Omental fat pad (tissue), 3 donors: ENCODE measurements at regions not wholly inside any gene's neighbourhood (a gene's known extent, or its start where the extent isn't known, plus 50 kb on each side); places are given as distances from the start of the nearest gene placed in this dataset.
"Not testable (repeated sequence)": the region's sequence is repeated elsewhere in the genome, so short reads cannot be mapped to it uniquely, and the experiment has no call there.

Source experiments
- ATAC-seq: fragments of 150-250 bp; one replicate; pipeline ENCODE4 v1.9.1; 2016; ENCODE audit warnings: mild to moderate bottlenecking, moderate library complexity; ENCODE audit not compliant: low FRiP score
- DNase-seq: peaks from one replicate; pipeline ENCODE4 v3.0.0-alpha.2; 2019; ENCODE audit warnings: low spot score
- CTCF ChIP-seq, 3 donors: fragments of 450-650 bp; IDR thresholded peaks; one replicate each; pipeline ENCODE4 v1.5.1; 2016 to 2017; ENCODE audit warnings: antibody characterized with exemption in 3 of 3, mild to moderate bottlenecking in 3 of 3, moderate library complexity in 2 of 3

DNA sequence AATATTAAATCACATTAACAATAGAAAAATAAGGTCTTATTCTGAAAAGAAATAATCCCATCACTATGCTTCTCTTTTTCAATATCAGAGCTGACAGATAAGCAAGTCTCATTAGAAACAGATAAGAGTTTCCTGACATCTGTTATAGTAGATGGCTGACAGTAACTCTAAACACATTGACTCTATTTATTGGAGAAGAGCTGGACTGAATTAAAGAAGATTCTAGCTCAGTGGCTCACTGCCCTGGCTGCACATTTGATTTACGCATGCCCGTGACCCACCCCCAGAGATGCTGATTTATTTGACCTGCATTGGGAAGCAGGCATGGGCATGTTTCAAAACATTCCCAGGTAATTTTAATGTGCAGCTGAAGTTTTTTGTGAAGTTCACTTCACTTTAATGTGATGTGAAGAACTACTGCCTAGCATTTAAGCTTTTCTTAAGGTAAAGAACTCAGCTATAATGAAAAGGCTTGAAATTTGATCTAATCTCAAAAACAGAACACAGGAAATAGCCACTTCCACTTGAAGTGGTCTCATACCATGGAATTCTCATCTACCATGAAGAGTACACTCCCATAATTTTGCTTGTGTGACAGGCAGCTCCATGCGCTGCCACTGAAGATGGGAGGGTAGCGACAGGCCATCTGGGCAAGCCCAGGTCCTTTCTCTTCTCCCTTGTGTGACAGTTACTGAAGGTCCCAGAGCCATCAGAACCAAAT lies 162.3 kb downstream of the TPBG start:
- no peak for TF ChIP-seq CTCF (IDR thresholded peaks at IDR 0.05)
- DNase-seq (no peak), ATAC-seq (no peak)

GRCh38 chr6:82529960-82530460 lies 166.4 kb downstream of the TPBG start:
- not testable (repeated sequence) for ATAC-seq, DNase-seq

DNA sequence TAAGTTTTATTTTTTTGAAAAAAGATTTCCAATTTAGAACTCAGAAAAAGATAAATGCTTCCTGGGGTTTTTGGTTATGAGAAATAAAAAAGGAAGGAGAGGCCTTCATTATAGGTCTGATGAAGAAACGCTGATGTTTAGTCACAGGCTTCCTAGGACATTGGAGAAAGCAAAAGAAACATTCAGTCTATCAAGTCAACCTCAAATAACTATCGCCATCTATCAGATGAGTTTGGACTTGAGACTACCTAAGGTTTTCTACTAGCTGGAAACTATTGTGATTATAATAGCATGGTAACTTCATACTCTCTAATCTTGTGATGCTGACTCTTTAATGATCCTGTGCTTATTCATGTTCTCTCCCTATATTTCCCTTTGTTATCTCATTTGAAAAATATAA lies 171.3 kb downstream of the TPBG start:
- ATAC-seq (no peak), DNase-seq (no peak)
- TF ChIP-seq CTCF (IDR thresholded peaks at IDR 0.05): no peak

- not testable (repeated sequence) for DNase-seq, ATAC-seq
Measured at GRCh38 chr6:82549480-82549879, 185.9 kb downstream of the TPBG start.

DNA sequence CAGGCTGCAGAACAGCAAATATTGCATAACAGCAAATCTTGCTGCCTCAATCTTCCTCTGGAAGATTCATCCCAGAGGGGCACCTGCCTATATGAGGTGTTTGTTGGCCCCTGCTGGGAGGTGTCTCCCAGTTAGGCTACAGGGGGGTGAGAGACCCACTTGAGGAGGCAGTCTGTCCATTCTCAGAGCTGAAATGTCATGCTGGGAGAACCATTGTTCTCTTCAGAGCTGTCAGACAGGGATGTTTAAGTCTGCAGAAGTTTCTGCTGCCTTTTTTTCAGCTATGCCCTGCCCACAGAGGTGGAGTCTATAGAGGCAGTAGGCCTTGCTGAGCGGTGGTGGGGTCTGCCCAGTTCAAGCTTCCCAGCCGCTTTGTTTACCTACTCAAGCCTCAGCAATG lies 187.7 kb downstream of the TPBG start:
- ATAC-seq, DNase-seq: not testable (repeated sequence)

DNA sequence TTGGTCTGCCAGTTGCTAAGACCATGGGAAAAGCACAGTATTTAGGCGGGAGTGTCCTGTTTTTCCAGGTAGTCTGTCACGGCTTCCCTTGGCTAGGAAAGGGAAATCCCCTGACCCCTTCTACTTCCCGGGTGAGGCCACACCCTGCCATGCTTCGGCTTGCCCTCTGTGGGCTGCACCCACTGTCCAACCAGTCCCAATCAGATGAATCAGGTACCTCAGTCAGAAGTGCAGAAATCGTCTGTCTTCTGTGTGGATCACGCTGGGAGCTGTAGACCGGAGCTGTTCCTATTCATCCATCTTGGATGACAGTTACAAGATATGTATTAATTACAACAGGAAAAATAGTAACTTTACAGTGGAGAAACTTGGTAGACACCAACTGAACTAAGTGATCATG lies 188.2 kb downstream of the TPBG start:
- DNase-seq: no peak
- no peak for ATAC-seq
- no peak for TF ChIP-seq CTCF (IDR thresholded peaks at IDR 0.05)

- DNase-seq (no peak), ATAC-seq (no peak)
- no peak for TF ChIP-seq CTCF (IDR thresholded peaks at IDR 0.05)
Measured at GRCh38 chr6:82553863-82554531, 190.4 kb downstream of the TPBG start.

DNA sequence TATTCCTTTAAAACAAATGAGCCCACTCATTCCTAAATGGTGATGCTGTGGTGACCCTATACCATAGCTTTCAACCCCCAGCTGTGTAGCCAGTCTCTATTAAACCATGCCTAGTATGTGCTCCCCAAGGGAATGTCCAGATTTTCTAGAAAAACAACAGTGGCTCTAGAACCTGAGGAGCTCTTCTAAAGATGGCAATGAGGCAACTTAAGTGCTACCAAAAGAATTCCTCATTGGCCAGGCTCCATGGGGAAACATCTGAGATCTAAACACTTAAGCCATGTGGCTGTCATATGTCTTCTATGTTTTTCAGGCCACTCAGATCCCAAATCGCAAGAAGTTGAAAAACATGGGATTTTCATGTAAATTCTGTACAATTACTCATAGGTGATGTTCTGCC lies 191.0 kb downstream of the TPBG start:
- no peak for DNase-seq
- no peak for ATAC-seq
- no peak for TF ChIP-seq CTCF (IDR thresholded peaks at IDR 0.05)
